ENCODE measurements at regions not wholly inside any gene's neighbourhood (a gene's known extent, or its start where the extent isn't known, plus 50 kb on each side); places are given as distances from the start of the nearest gene placed in this dataset.
A peak's percentile ranks its signal among the peaks of the same experiment; 100 is the strongest.

- no peaks in the 10 kb centered on the region for H3K36me3 Mint-ChIP-seq (ENCODE audit: low read depth)
- H3K4me1 ChIP-seq (ENCODE audit: insufficient read depth) = no peaks in the 10 kb centered on the region
- no peaks in the 10 kb centered on the region for H3K79me2 ChIP-seq (replicated peaks; ENCODE audit: insufficient read depth)
- H3K4me1 Mint-ChIP-seq = no peaks in the 10 kb centered on the region
- H3F3A ChIP-seq (replicated peaks; ENCODE audit: low read depth) = no peaks in the 10 kb centered on the region
- ATAC-seq (no peak), DNase-seq (ENCODE audit: low spot score) (no peak)
- H4K20me1 ChIP-seq (replicated peaks; ENCODE audit: insufficient read depth) = no peaks in the 10 kb centered on the region
- TF ChIP-seq POLR2AphosphoS5 (IDR thresholded peaks at IDR 0.05; ENCODE audit: low read depth) = no peak
- H3K27ac Mint-ChIP-seq = no peak overlapping the region
- H3K4me2 ChIP-seq = no peak overlapping the region
- H3K9me3 Mint-ChIP-seq = no peaks in the 10 kb centered on the region
- no peaks in the 10 kb centered on the region; the same call in 1 of the 2 replicates for H3K9me2 ChIP-seq (ENCODE audit: insufficient read depth)
- no peak overlapping the region for H2AFZ ChIP-seq
- H3K27ac ChIP-seq (ENCODE audit: low read depth) = no peak overlapping the region
- H3K36me3 ChIP-seq (ENCODE audit: insufficient read depth) = no peaks in the 10 kb centered on the region
- H3K27me3 ChIP-seq (ENCODE audit: insufficient read depth) = no peaks in the 10 kb centered on the region
- H3K27me3 Mint-ChIP-seq (ENCODE audit: insufficient read depth, low read depth, poor library complexity) = peaks cover 2% of the 10 kb centered on the region
- H3K4me3 ChIP-seq = no peak overlapping the region
- no peak overlapping the region for H3K4me3 Mint-ChIP-seq
Measured at GRCh38 chr12:107983756-107984472, 145.2 kb upstream of the WSCD2 start.

- no peaks in the 10 kb centered on the region; the same call in 1 of the 2 replicates for H3K9me2 ChIP-seq (ENCODE audit: insufficient read depth)
- no peaks in the 10 kb centered on the region for H3K79me2 ChIP-seq (replicated peaks; ENCODE audit: insufficient read depth)
- 0 out of 2 replicates have a peak overlapping the region, but pooled peaks have one; percentile 14 for H2AFZ ChIP-seq
- no peaks in the 10 kb centered on the region for H3K4me1 ChIP-seq (ENCODE audit: insufficient read depth)
- DNase-seq (ENCODE audit: low spot score) (no peak), ATAC-seq (no peak)
- H3K9me3 Mint-ChIP-seq = no peaks in the 10 kb centered on the region
- no peaks in the 10 kb centered on the region for H3K4me1 Mint-ChIP-seq
- peaks cover 2% of the 10 kb centered on the region for H3K27me3 Mint-ChIP-seq (ENCODE audit: insufficient read depth, low read depth, poor library complexity)
- no peak overlapping the region for H3K27ac Mint-ChIP-seq
- H3F3A ChIP-seq (replicated peaks; ENCODE audit: low read depth) = no peaks in the 10 kb centered on the region
- H3K36me3 ChIP-seq (ENCODE audit: insufficient read depth) = no peaks in the 10 kb centered on the region
- H3K4me3 ChIP-seq = no peak overlapping the region
- no peak overlapping the region for H3K4me2 ChIP-seq
- no peak overlapping the region for H3K27ac ChIP-seq (ENCODE audit: low read depth)
- TF ChIP-seq, protein P1, sequence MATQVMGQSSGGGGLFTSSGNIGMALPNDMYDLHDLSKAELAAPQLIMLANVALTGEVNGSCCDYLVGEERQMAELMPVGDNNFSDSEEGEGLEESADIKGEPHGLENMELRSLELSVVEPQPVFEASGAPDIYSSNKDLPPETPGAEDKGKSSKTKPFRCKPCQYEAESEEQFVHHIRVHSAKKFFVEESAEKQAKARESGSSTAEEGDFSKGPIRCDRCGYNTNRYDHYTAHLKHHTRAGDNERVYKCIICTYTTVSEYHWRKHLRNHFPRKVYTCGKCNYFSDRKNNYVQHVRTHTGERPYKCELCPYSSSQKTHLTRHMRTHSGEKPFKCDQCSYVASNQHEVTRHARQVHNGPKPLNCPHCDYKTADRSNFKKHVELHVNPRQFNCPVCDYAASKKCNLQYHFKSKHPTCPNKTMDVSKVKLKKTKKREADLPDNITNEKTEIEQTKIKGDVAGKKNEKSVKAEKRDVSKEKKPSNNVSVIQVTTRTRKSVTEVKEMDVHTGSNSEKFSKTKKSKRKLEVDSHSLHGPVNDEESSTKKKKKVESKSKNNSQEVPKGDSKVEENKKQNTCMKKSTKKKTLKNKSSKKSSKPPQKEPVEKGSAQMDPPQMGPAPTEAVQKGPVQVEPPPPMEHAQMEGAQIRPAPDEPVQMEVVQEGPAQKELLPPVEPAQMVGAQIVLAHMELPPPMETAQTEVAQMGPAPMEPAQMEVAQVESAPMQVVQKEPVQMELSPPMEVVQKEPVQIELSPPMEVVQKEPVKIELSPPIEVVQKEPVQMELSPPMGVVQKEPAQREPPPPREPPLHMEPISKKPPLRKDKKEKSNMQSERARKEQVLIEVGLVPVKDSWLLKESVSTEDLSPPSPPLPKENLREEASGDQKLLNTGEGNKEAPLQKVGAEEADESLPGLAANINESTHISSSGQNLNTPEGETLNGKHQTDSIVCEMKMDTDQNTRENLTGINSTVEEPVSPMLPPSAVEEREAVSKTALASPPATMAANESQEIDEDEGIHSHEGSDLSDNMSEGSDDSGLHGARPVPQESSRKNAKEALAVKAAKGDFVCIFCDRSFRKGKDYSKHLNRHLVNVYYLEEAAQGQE (IDR thresholded peaks at IDR 0.05; ENCODE audit: unreplicated experiment) = no peak
- TF ChIP-seq ZNF114 (CRISPR knock-in tag; IDR thresholded peaks at IDR 0.05) (no peak), STAT1 (IDR thresholded peaks at IDR 0.05; ENCODE audit: unreplicated experiment) (no peak), EZH2phosphoT487 (IDR thresholded peaks at IDR 0.05; ENCODE audit: unreplicated experiment) (no peak), NANOG (IDR thresholded peaks at IDR 0.05; ENCODE audit: borderline replicate concordance) (no peak), CREB1 (CRISPR knock-in tag; IDR thresholded peaks at IDR 0.05; ENCODE audit: low read depth) (no peak), POLR2AphosphoS5 (IDR thresholded peaks at IDR 0.05; ENCODE audit: low read depth) (no peak)
- H3K4me3 Mint-ChIP-seq = no peak overlapping the region
- H3K27me3 ChIP-seq (ENCODE audit: insufficient read depth) = no peaks in the 10 kb centered on the region
- no peaks in the 10 kb centered on the region for H4K20me1 ChIP-seq (replicated peaks; ENCODE audit: insufficient read depth)
- no peaks in the 10 kb centered on the region for H3K36me3 Mint-ChIP-seq (ENCODE audit: low read depth)
Measured at GRCh38 chr12:107984973-107985372, 144.1 kb upstream of the WSCD2 start.

All from GM23338 (cell line).